Pancreas (tissue), 10 donors: ENCODE measurements at regions not wholly inside any gene's neighbourhood (a gene's known extent, or its start where the extent isn't known, plus 50 kb on each side); places are given as distances from the start of the nearest gene placed in this dataset.
A peak's percentile ranks its signal among the peaks of the same experiment; 100 is the strongest.

ENCODE experiments used
- ATAC-seq, 4 donors: fragments of 200-7000 bp; cut with Tn5 transposase; one replicate each; pipeline versions ENCODE4 v1.8.0 to v1.9.1; 2020; ENCODE audit warnings: mild to moderate bottlenecking in 4 of 4, moderate library complexity in 4 of 4
- DNase-seq, 6 donors: peaks; one replicate each; pipeline ENCODE4 v3.0.0-alpha.2; 2020
- FAIRE-seq: peaks from 2 replicates; lab custom pipeline; 2012; peaks lifted over from hg19 to GRCh38; lab: Jason Lieb, UNC
- H3K27ac ChIP-seq, 4 donors: fragments of 200-600 bp; sonication (generic); 1 replicate in 3 of 4; 2 replicates in 1 of 4; pipeline versions ENCODE4 v1.5.0 to v1.8.0; 2020
- H3K27me3 ChIP-seq, 4 donors: fragments of 200-600 bp; one replicate each; pipeline ENCODE4 v1.8.0; 2021
- H3K36me3 ChIP-seq, 3 donors: fragments of 200-600 bp; sonication (generic) in 1 of 3; one replicate each; pipeline versions ENCODE4 v1.5.0 to v1.8.0; 2020 to 2021
- H3K4me1 ChIP-seq, 3 donors: fragments of 200-600 bp; one replicate each; pipeline ENCODE4 v1.8.0; 2021
- H3K4me3 ChIP-seq, 4 donors: fragments of 200-600 bp; sonication (generic) in 2 of 4; one replicate each; pipeline versions ENCODE4 v1.5.0 to v1.8.0; 2020 to 2021
- H3K9me3 ChIP-seq, 4 donors: fragments of 200-600 bp; one replicate each; pipeline ENCODE4 v1.8.0; 2021
- CTCF ChIP-seq, 4 donors: fragments of 200-600 bp; sonication (generic) in 3 of 4; IDR thresholded peaks; one replicate each; pipeline versions ENCODE4 v1.5.0 to v1.8.0; 2021; ENCODE audit warnings: antibody characterized with exemption in 4 of 4
- WGBS, 2 donors: extraction: QIAGEN DNeasy Blood & Tissue Kit; methylation state at CpG; one replicate each; pipeline ENCODE4 v1.1.7; 2013; 5-methylcytosine and 5-hydroxymethylcytosine counted together
- intact Hi-C, 3 donors: fragments of 100-400 bp; cut with DNase I; formaldehyde crosslinking; loops; one replicate each; pipeline versions ENCODE4 v1.11.1 to v1.14.2; 2022
- donor health status: healthy with polysubstance abuse.
- donor health status: DM: no; HTN: no; CAD: no; lungs with moderate emphysema.
- donor health status: DM: no; HTN: no; CAD: no.
- donor health status: control.
- donor health status: control.
- donor health status: Bipolar disorder and iron deficiency.
- donor health status: DM: yes; HTN: yes; CAD: no.
- donor health status: DM: no; HTN: no; CAD: no.
- donor health status: DM: no; HTN: no; CAD: no.
- donor health status: DM: yes; HTN: yes; CAD: no.

DNA sequence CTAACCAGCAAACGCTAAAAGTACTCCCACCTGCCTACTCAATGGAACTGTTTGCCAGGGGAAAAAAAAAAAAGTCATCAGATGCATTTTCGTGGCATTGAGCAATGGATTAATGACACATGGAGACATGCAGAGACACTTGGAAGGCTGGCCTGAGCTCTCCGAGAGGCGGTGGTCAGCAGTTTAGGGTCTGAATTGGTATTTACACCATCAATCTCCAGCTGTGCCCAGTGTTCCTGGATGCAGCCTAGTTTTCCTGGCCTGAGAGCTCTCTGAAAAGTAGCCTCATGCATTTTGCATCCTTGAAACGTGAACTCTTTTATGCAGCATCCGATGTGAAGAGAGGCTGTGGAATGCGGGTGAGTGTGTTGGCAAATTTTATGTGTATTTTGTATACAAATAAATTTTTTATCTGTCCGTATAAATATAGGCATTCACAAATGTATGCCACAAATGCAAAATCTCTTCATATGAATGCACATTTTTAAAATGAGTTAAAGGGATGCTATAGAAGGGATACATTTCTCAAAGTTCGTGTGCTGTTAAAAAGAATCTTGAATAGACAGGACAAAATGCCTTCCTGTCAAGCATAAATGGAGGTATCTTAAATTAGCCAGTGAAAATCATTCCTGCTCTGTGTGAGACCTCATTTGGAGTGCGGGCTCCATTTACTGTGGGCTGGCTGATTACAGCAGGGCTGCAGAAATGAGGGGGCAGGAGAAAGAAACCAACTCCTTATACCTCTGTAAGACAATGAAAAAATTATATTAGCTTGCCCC is 137.7 kb upstream of the PFKP start:
- H3K27me3 ChIP-seq = peaks cover 0 to 6% (median 0%) of the 10 kb centered on the region in 4 donors

DNA sequence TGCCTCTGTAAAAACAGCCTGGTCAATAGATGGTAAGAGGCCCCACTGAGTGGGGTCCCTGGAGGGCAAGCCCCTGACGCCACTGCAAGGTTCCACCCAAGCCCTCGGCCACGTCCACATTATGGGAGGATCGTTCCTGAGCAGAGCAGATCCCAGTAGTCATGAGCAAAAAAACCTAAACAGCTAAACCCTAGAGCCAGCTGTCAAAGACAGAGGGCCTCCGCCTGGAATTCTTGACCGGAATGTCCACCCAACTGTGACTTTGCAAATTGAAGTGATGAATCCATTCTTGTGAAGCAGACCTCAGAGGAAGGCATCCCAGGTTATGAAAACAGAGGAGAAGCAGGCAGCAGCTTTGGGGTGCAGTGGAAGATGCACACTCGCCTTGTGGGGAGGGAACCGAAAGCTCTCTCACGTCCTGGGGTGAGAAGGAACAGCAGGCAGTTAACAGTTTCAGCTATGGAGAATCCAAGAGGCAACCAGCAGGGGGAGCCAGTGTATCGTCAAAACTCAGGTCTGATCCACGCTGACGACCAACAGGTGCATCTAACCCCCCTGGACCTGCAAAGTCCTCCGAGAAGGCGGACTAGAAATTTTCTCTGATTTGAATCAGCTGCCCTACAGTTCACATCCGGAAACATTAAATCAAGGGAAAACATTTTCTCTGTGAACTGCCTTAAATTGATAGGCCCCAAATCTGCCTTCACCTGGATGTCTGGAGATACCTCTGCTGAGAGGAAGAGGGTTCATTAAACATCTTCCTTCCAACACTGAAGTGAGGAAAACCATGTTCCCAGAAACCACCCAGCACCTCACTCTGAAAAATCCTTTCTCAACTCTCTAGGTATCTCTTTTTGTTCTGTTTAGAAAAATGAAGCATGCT is 139.1 kb upstream of the PFKP start:
- 24 to 30% methylated on average over 15 of the region's 15 CpGs for WGBS, 2 donors
- intact Hi-C loops = loop anchor here in 2 of 3 donors (5.0 to 10.0 kb wide), 2 partner anchors 117 to 119 kb away; no protein-coding TSS in a partner anchor

More for the DNA sequence above, 137.7 kb upstream of the PFKP start:
- intact Hi-C loops = loop anchor here in 2 of 3 donors (5.0 to 10.0 kb wide), 2 partner anchors 115 to 118 kb away; no protein-coding TSS in a partner anchor
- WGBS, 2 donors = 46 to 53% methylated on average over 10 of the region's 10 CpGs
- no peaks in the 10 kb centered on the region for H3K4me1 ChIP-seq
- H3K36me3 ChIP-seq = no peaks in the 10 kb centered on the region
- no peak overlapping the region for H3K27ac ChIP-seq
- no peak overlapping the region for H3K4me3 ChIP-seq
- TF ChIP-seq CTCF (IDR thresholded peaks at IDR 0.05) = no peak
- ATAC-seq (no peak), FAIRE-seq (no peak), DNase-seq (no peak)
- H3K9me3 ChIP-seq = no peaks in the 10 kb centered on the region

GRCh38 chr10:2926918-2927660 is 140.3 kb upstream of the PFKP start:
- intact Hi-C loops = loop anchor here in 2 of 3 donors (5.0 to 10.0 kb wide), 2 partner anchors 118 to 120 kb away; no protein-coding TSS in a partner anchor
- H3K9me3 ChIP-seq = no peaks in the 10 kb centered on the region
- H3K4me1 ChIP-seq = no peaks in the 10 kb centered on the region
- ATAC-seq (no peak), FAIRE-seq (no peak), DNase-seq (no peak)
- 48 to 50% methylated on average over 9 of the region's 9 CpGs for WGBS, 2 donors
- no peak overlapping the region for H3K4me3 ChIP-seq
- H3K27ac ChIP-seq = no peak overlapping the region
- H3K27me3 ChIP-seq = peaks cover 0 to 6% (median 0%) of the 10 kb centered on the region in 4 donors
- TF ChIP-seq CTCF (IDR thresholded peaks at IDR 0.05) = no peak
- H3K36me3 ChIP-seq = no peaks in the 10 kb centered on the region

More for the DNA sequence above, 139.1 kb upstream of the PFKP start:
- peak; percentile 60 to 95 (median 88) for ATAC-seq
- Histone ChIP-seq H3K9me3 (no peaks in the 10 kb centered on the region), H3K27ac (no peak overlapping the region), H3K36me3 (no peaks in the 10 kb centered on the region), H3K27me3 (peaks cover 0 to 6% (median 0%) of the 10 kb centered on the region in 4 donors), H3K4me3 (no peak overlapping the region), H3K4me1 (no peaks in the 10 kb centered on the region)
- TF ChIP-seq CTCF (IDR thresholded peaks at IDR 0.05) = peak; percentile 35 to 69 (median 48)
- FAIRE-seq = no peak
- peak; percentile 45 to 84 (median 68) for DNase-seq

DNA sequence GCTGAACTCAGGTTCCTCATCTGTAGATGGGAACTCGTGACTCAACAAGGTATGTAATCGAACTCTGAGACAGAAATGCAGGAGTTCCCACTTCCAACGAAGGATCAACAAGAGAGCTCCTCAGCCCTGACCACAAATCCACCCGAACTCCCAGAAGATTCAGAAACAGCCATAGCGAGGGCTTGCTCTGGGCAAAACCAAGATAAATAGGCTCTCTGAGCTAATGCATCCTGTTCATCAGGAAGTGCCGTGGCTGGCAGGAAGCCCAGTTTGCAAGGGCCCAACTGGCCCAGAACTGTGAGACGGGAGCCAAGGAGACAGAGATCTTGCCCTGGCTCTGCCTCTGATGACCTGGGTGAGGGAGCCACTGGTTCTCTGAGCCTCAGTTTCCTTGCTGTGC is 141.7 kb upstream of the PFKP start:
- 32 to 40% methylated on average over 7 of the region's 7 CpGs for WGBS, 2 donors
- no peaks in the 10 kb centered on the region for H3K9me3 ChIP-seq
- FAIRE-seq (no peak), ATAC-seq (peak; percentile 46 to 84 (median 77)), DNase-seq (peak; percentile 37 to 77 (median 55))
- intact Hi-C loops = loop anchor here in 2 of 3 donors (5.0 to 10.0 kb wide), 2 partner anchors 119 to 122 kb away; no protein-coding TSS in a partner anchor
- H3K27me3 ChIP-seq = peaks cover 0 to 6% (median 0%) of the 10 kb centered on the region in 4 donors
- H3K27ac ChIP-seq = no peak overlapping the region
- no peaks in the 10 kb centered on the region for H3K36me3 ChIP-seq
- H3K4me3 ChIP-seq = no peak overlapping the region
- H3K4me1 ChIP-seq = no peaks in the 10 kb centered on the region
- TF ChIP-seq CTCF (IDR thresholded peaks at IDR 0.05) = no peak
